GM12873 (cell line): ENCODE measurements at regions not wholly inside any gene's neighbourhood (a gene's known extent, or its start where the extent isn't known, plus 50 kb on each side); places are given as distances from the start of the nearest gene placed in this dataset.

Experiments used
- CTCF ChIP-seq: IDR thresholded peaks from 2 replicates; pipeline ENCODE4 v1.5.1; 2012; ENCODE audit warnings: low read depth, mild to moderate bottlenecking, moderate library complexity, low read length, control low read depth; ENCODE audit not compliant: insufficient read depth; ENCODE audit errors: missing control alignments

GRCh38 chr6:15016813-15017212 is 229.1 kb upstream of the JARID2 start:
- no peak for TF ChIP-seq CTCF

GRCh38 chr6:15017261-15017660 is 228.6 kb upstream of the JARID2 start:
- no peak for TF ChIP-seq CTCF

GRCh38 chr6:15017803-15018202 is 228.1 kb upstream of the JARID2 start:
- no peak for TF ChIP-seq CTCF

- TF ChIP-seq CTCF, result no peak
Observed at GRCh38 chr6:15020119-15020770, 225.6 kb upstream of the JARID2 start.

- TF ChIP-seq CTCF, result no peak
Observed at GRCh38 chr6:15021074-15021473, 224.8 kb upstream of the JARID2 start.

- no peak for TF ChIP-seq CTCF
Observed at GRCh38 chr6:15023448-15023847, 222.4 kb upstream of the JARID2 start.

GRCh38 chr6:15025446-15025845 is 220.4 kb upstream of the JARID2 start:
- no peak for TF ChIP-seq CTCF
